A549 (cell line): ENCODE measurements at regions not wholly inside any gene's neighbourhood (a gene's known extent, or its start where the extent isn't known, plus 50 kb on each side); places are given as distances from the start of the nearest gene placed in this dataset.

Experiments
- ATAC-seq, 2 experiments: fragments of 200-7000 bp in 1 of 2; fragments of >200 bp in 1 of 2; cut with Nextera tagmentation in 1 of 2; cut with Tn5 transposase in 1 of 2; 3 replicates each; pipeline versions ENCODE4 v1.8.0 to v1.9.1; 2018 to 2020; ENCODE audit warnings: mild to moderate bottlenecking in 1 of 2, moderate library complexity in 1 of 2
- CTCF ChIA-PET: fragments of 300-600 bp; sonication (Branson Sonifier 250); formaldehyde crosslinking; extraction: SDS; loops from one replicate; lab custom pipeline; 2021; ENCODE audit warnings: antibody characterized with exemption, inconsistent platforms; lab: Yijun Ruan, JAX
- POLR2A ChIA-PET: fragments of 350-600 bp; formaldehyde crosslinking; extraction: SDS; loops from one replicate; lab custom pipeline; 2021; ENCODE audit warnings: antibody characterized with exemption, inconsistent platforms; lab: Yijun Ruan, JAX
- DNase-seq, 2 experiments: peaks; one replicate each; pipeline versions ENCODE4 v3.0.0 to v3.0.0-alpha.2; 2011 to 2016; ENCODE audit warnings: low read depth in 1 of 2, low spot score in 1 of 2
- FAIRE-seq: peaks from 2 replicates; lab custom pipeline; 2011; peaks lifted over from hg19 to GRCh38; lab: Jason Lieb, UNC
- H3K27ac ChIP-seq, 2 experiments: fragments of >200 bp; sonication (Bioruptor Twin); formaldehyde crosslinking; 3 replicates each; pipeline ENCODE4 v1.5.1; 2016 to 2017
- H3K4me1 ChIP-seq: fragments of >200 bp; sonication (Bioruptor Twin); formaldehyde crosslinking; 3 replicates; pipeline ENCODE4 v1.6.1; 2016
- H3K4me2 ChIP-seq: fragments of >200 bp; sonication (Bioruptor Twin); formaldehyde crosslinking; 3 replicates; pipeline ENCODE4 v1.6.1; 2016
- H3K4me3 ChIP-seq: fragments of >200 bp; sonication (Bioruptor Twin); formaldehyde crosslinking; 3 replicates; pipeline ENCODE4 v1.5.1; 2016
- H3K9me3 ChIP-seq: fragments of >200 bp; sonication (Bioruptor Twin); formaldehyde crosslinking; 3 replicates; pipeline ENCODE4 v1.6.1; 2016
- BCL3 ChIP-seq: fragments of >200 bp; sonication (Bioruptor Twin); formaldehyde crosslinking; IDR thresholded peaks from 3 replicates; pipeline ENCODE4 v1.6.1; 2016
- BHLHE40 ChIP-seq: IDR thresholded peaks from 2 replicates; pipeline ENCODE4 v1.6.1; 2012; ENCODE audit warnings: low read depth, low read length, inconsistent platforms
- CHD4 ChIP-seq: fragments of 200-600 bp; sonication (generic); IDR thresholded peaks from 2 replicates; pipeline ENCODE4 v1.6.1; 2016; ENCODE audit warnings: antibody characterized with exemption, mild to moderate bottlenecking, borderline replicate concordance
- EHF ChIP-seq: fragments of 250-450 bp; sonication (Bioruptor Pico); IDR thresholded peaks from 2 replicates; pipeline ENCODE4 v1.5.0; 2020; ENCODE audit warnings: mild to moderate bottlenecking
- HMGXB4 ChIP-seq: fragments of 250-450 bp; sonication (Bioruptor Pico); IDR thresholded peaks from 2 replicates; pipeline ENCODE4 v1.5.0; 2021; ENCODE audit warnings: mild to moderate bottlenecking, moderate library complexity, borderline replicate concordance
- HOXA7 ChIP-seq: fragments of 250-450 bp; sonication (Bioruptor Pico); IDR thresholded peaks from 2 replicates; pipeline ENCODE4 v1.5.0; 2020; ENCODE audit warnings: mild to moderate bottlenecking, moderate library complexity
- HOXB5 ChIP-seq: fragments of 250-450 bp; sonication (Bioruptor Pico); IDR thresholded peaks from 2 replicates; pipeline ENCODE4 v1.5.0; 2020; ENCODE audit warnings: mild to moderate bottlenecking, moderate library complexity
- MAFK ChIP-seq: fragments of 450-650 bp; IDR thresholded peaks from 2 replicates; pipeline ENCODE4 v1.6.1; 2014; ENCODE audit not compliant: partially characterized antibody
- MAZ ChIP-seq: fragments of 150-350 bp; IDR thresholded peaks from 2 replicates; pipeline ENCODE4 v1.6.1; 2014; ENCODE audit warnings: antibody characterized with exemption, low read depth, low read length, borderline replicate concordance
- NPAS2 ChIP-seq: fragments of 250-450 bp; sonication (Bioruptor Pico); IDR thresholded peaks from 2 replicates; pipeline ENCODE4 v1.8.0; 2022; ENCODE audit warnings: mild to moderate bottlenecking, moderate library complexity, borderline replicate concordance
- PHF8 ChIP-seq: fragments of 200-600 bp; sonication (generic); IDR thresholded peaks from 2 replicates; pipeline ENCODE4 v1.6.1; 2016; ENCODE audit warnings: low read depth, mild to moderate bottlenecking, antibody characterized with exemption, moderate library complexity, borderline replicate concordance
- REST ChIP-seq: fragments of 200-600 bp; sonication (generic); IDR thresholded peaks from 2 replicates; pipeline ENCODE4 v1.6.1; 2016; ENCODE audit warnings: antibody characterized with exemption, mild to moderate bottlenecking, moderate library complexity
- SREBF2 ChIP-seq: fragments of 450-650 bp; IDR thresholded peaks from 2 replicates; pipeline ENCODE4 v1.6.1; 2014; ENCODE audit warnings: mild to moderate bottlenecking, moderate library complexity
- TFCP2L1 ChIP-seq: fragments of 250-450 bp; sonication (Bioruptor Pico); IDR thresholded peaks from 2 replicates; pipeline ENCODE4 v1.5.0; 2021; ENCODE audit warnings: mild to moderate bottlenecking
- USF2 ChIP-seq: fragments of 450-650 bp; IDR thresholded peaks from 2 replicates; pipeline ENCODE4 v1.6.1; 2014; ENCODE audit warnings: antibody characterized with exemption
- WGBS: methylation state at CpG from one replicate; pipeline ENCODE4 v1.1.6; 2017; ENCODE audit errors: missing lambda C conversion rate; 5-methylcytosine and 5-hydroxymethylcytosine counted together

GRCh38 chr3:44132061-44132460 lies 109.6 kb upstream of the TOPAZ1 start:
- Histone ChIP-seq H3K4me3 (no peak overlapping the region), H3K9me3 (no peaks in the 10 kb centered on the region), H3K4me1 (no peaks in the 10 kb centered on the region), H3K27ac (no peak overlapping the region), H3K4me2 (no peak overlapping the region)
- ATAC-seq (no peak), FAIRE-seq (no peak), DNase-seq (no peak)
- POLR2A ChIA-PET = no interaction called here
- CTCF ChIA-PET = no interaction called here
- WGBS = 27% methylated on average over 4 of the region's 4 CpGs
- TF ChIP-seq PHF8 (no peak), CHD4 (no peak), SREBF2 (no peak), HOXB5 (CRISPR knock-in tag) (no peak), HMGXB4 (CRISPR knock-in tag) (no peak), BCL3 (no peak), HOXA7 (no peak), USF2 (no peak)

GRCh38 chr3:44132593-44132992 lies 109.1 kb upstream of the TOPAZ1 start:
- CTCF ChIA-PET = no interaction called here
- no peak for FAIRE-seq

GRCh38 chr3:44136421-44136820 lies 105.3 kb upstream of the TOPAZ1 start:
- POLR2A ChIA-PET = no interaction called here
- TF ChIP-seq REST = peak; percentile 70
- no peak for TF ChIP-seq NPAS2
- no peak for TF ChIP-seq MAZ
- TF ChIP-seq TFCP2L1 = no peak
- no peak for TF ChIP-seq EHF (CRISPR knock-in tag)
- no peak for TF ChIP-seq BHLHE40
- no peak for TF ChIP-seq CHD4
- no peak overlapping the region for H3K27ac ChIP-seq
- CTCF ChIA-PET = no interaction called here
- H3K4me1 ChIP-seq = no peaks in the 10 kb centered on the region
- FAIRE-seq (no peak), DNase-seq (no peak), ATAC-seq (no peak; a peak in 1 of 6 replicates)
- H3K9me3 ChIP-seq = no peaks in the 10 kb centered on the region; the same call in 2 of the 3 replicates
- 36% methylated on average over 5 of the region's 5 CpGs for WGBS
- no peak overlapping the region for H3K4me2 ChIP-seq
- H3K4me3 ChIP-seq = no peak overlapping the region

More at GRCh38 chr3:44132593-44132992, 109.1 kb upstream of the TOPAZ1 start:
- Histone ChIP-seq H3K9me3 (no peaks in the 10 kb centered on the region), H3K4me3 (no peak overlapping the region), H3K4me1 (no peaks in the 10 kb centered on the region), H3K27ac (no peak overlapping the region), H3K4me2 (no peak overlapping the region)
- 15% methylated on average over 7 of the region's 7 CpGs for WGBS
- DNase-seq (no peak), ATAC-seq (no peak)
- POLR2A ChIA-PET = no interaction called here
- TF ChIP-seq HMGXB4 (CRISPR knock-in tag) = no peak
- TF ChIP-seq MAFK = peak; percentile 41
